HFF-Myc (cell line): ENCODE measurements at regions not wholly inside any gene's neighbourhood (a gene's known extent, or its start where the extent isn't known, plus 50 kb on each side); places are given as distances from the start of the nearest gene placed in this dataset.
"Not testable (repeated sequence)": the region's sequence is repeated elsewhere in the genome, so short reads cannot be mapped to it uniquely, and the experiment has no call there.

Source experiments
- DNase-seq: peaks from one replicate; pipeline ENCODE4 v3.0.0-alpha.2; 2011; ENCODE audit warnings: low read depth; ENCODE audit errors: extremely low read depth
- H3K4me3 ChIP-seq: replicated peaks from 2 replicates; pipeline ENCODE4 v1.5.1; 2011; ENCODE audit warnings: low read depth, mild to moderate bottlenecking, control low read depth, low read length
- CTCF ChIP-seq: IDR thresholded peaks from 2 replicates; pipeline ENCODE4 v1.5.1; 2012; ENCODE audit warnings: mild to moderate bottlenecking, low read depth, low read length, control low read depth; ENCODE audit errors: missing control alignments

GRCh38 chr1:95793893-95794292 lies 559.9 kb downstream of the RWDD3 start:
- H3K4me3 ChIP-seq: no peak overlapping the region
- no peak for TF ChIP-seq CTCF
- DNase-seq: no peak

- H3K4me3 ChIP-seq, DNase-seq: not testable (repeated sequence)
Measured at GRCh38 chr1:95797761-95798160, 563.8 kb downstream of the RWDD3 start.

DNA sequence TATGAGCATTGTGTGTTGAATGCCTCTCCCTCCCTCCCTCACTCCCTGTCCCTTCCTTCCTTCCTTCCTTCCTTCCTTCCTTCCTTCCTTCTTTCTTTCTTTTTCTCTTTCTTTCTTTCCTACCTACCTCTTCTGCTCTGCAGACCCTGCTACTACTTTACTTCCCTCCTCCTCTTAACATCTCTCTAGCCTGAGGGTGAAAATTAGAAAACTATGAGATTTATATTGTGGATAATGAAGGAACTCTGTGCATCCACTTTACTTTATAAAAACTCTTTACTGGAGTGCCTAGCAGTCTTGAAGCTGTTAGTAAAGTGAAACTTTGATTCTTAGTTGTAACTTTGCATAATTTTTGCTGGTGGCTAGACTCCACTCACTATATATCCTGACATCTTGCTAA lies 572.2 kb downstream of the RWDD3 start:
- no peak for TF ChIP-seq CTCF
- no peak for DNase-seq
- no peak overlapping the region for H3K4me3 ChIP-seq

- no peak overlapping the region for H3K4me3 ChIP-seq
- TF ChIP-seq CTCF: no peak
- DNase-seq: no peak
Measured at GRCh38 chr1:95809391-95809790, 575.4 kb downstream of the RWDD3 start.

GRCh38 chr1:95815511-95815910 lies 581.5 kb downstream of the RWDD3 start:
- no peak for DNase-seq
- TF ChIP-seq CTCF: no peak

DNA sequence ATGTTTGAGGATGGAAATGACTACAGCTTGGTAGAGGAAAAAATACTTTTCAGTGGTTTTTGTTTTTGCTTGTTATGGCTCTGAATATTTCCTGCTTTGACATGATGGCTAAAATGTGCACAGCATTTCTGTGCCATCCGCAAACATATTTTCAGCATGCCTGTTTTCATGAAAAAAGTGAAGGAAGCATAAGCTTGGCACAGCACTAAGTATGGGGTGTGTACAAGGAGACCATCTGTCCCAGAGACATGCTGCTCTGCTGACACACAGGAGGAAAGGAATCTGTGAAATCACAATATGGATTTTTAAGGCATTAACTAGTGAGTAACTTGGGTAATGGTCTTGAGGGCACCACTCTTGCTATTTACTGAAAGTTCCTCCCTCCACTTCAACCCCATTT lies 595.5 kb downstream of the RWDD3 start:
- no peak overlapping the region for H3K4me3 ChIP-seq
- DNase-seq: no peak
- no peak for TF ChIP-seq CTCF

More at GRCh38 chr1:95815511-95815910, 581.5 kb downstream of the RWDD3 start:
- no peak overlapping the region for H3K4me3 ChIP-seq

GRCh38 chr1:95832370-95832769 lies 598.4 kb downstream of the RWDD3 start:
- no peak for DNase-seq
- TF ChIP-seq CTCF: no peak
- H3K4me3 ChIP-seq: no peak overlapping the region
